HepG2 (cell line): ENCODE measurements at regions not wholly inside any gene's neighbourhood (a gene's known extent, or its start where the extent isn't known, plus 50 kb on each side); places are given as distances from the start of the nearest gene placed in this dataset.

Source experiments
- ATAC-seq: fragments of 200-7000 bp; cut with Tn5 transposase; 3 replicates; pipeline ENCODE4 v1.9.1; 2020; ENCODE audit warnings: mild to moderate bottlenecking, moderate library complexity
- BruUV-seq: library from RNA; stranded (reverse); fragments of 400-500 nt; replicated peaks from 2 replicates; lab custom pipeline; 2021; lab: Mats Ljungman, UMichigan
- CTCF ChIA-PET: fragments of 300-600 bp; formaldehyde crosslinking; extraction: SDS; loops from one replicate; lab custom pipeline; 2021; ENCODE audit warnings: low total read pairs, inconsistent platforms, low intra/inter-chr PET ratio; lab: Yijun Ruan, JAX
- POLR2A ChIA-PET: fragments of 350-600 bp; sonication (Branson Sonifier 250); formaldehyde crosslinking; loops from one replicate; lab custom pipeline; 2020; ENCODE audit warnings: antibody characterized with exemption, inconsistent platforms; lab: Yijun Ruan, JAX
- DNase-seq: peaks from one replicate; pipeline ENCODE4 v3.0.0-alpha.2; 2015; ENCODE audit warnings: low spot score
- FAIRE-seq: peaks from 3 replicates; lab custom pipeline; 2011; peaks lifted over from hg19 to GRCh38; lab: Jason Lieb, UNC
- H2AFZ ChIP-seq: one replicate; pipeline ENCODE4 v1.6.1; 2011; ENCODE audit warnings: low read length, inconsistent platforms
- H3K27ac ChIP-seq: fragments of 300-600 bp; 3 replicates; pipeline ENCODE4 v1.8.0; 2011; ENCODE audit warnings: mixed run types, mild to moderate bottlenecking, mixed read lengths, low read length, inconsistent platforms; ENCODE audit not compliant: insufficient read depth; ENCODE audit errors: extremely low read length
- H3K27me3 ChIP-seq, 2 experiments: fragments of 200-600 bp in 1 of 2; 2 replicates in 1 of 2; 3 replicates in 1 of 2; pipeline versions ENCODE4 v1.6.0 to v1.8.0; 2011; ENCODE audit warnings: low read length in 2 of 2, mild to moderate bottlenecking in 2 of 2, moderate library complexity in 2 of 2, inconsistent platforms in 1 of 2; ENCODE audit not compliant: insufficient read depth in 2 of 2, control insufficient read depth in 1 of 2
- H3K36me3 ChIP-seq, 2 experiments: fragments of 200-600 bp in 1 of 2; replicated peaks in 1 of 2; 2 replicates in 1 of 2; 3 replicates in 1 of 2; pipeline versions ENCODE4 v1.5.1 to v1.8.0; 2011; ENCODE audit warnings: low read length in 2 of 2, inconsistent platforms in 1 of 2; ENCODE audit not compliant: insufficient read depth in 2 of 2, control insufficient read depth in 1 of 2
- H3K4me1 ChIP-seq: 2 replicates; pipeline ENCODE4 v1.5.1; 2012; ENCODE audit warnings: low read length, inconsistent platforms; ENCODE audit not compliant: insufficient read depth
- H3K4me2 ChIP-seq: 2 replicates; pipeline ENCODE4 v1.6.0; 2011; ENCODE audit warnings: low read depth, low read length, inconsistent platforms
- H3K4me3 ChIP-seq, 3 experiments: fragments of 200-600 bp in 1 of 3; sonication (generic), shearing (Covaris generic) in 1 of 3; replicated peaks in 1 of 3; 2 replicates each; pipeline ENCODE4 v1.5.1; 2011 to 2016; ENCODE audit warnings: low read length in 3 of 3, inconsistent platforms in 2 of 3, low read depth in 2 of 3, mild to moderate bottlenecking in 2 of 3, control low read depth in 1 of 3, mixed read lengths in 1 of 3; ENCODE audit not compliant: insufficient read depth in 1 of 3
- H3K79me2 ChIP-seq: one replicate; pipeline ENCODE4 v1.6.1; 2011; ENCODE audit warnings: low read length, inconsistent platforms; ENCODE audit not compliant: insufficient read depth
- H3K9ac ChIP-seq: 2 replicates; pipeline ENCODE4 v1.6.0; 2011; ENCODE audit warnings: mild to moderate bottlenecking, low read depth, low read length, inconsistent platforms; ENCODE audit not compliant: insufficient read depth
- H3K9me3 ChIP-seq: 2 replicates; pipeline ENCODE4 v1.5.1; 2012; ENCODE audit warnings: mild to moderate bottlenecking, low read length
- H4K20me1 ChIP-seq: 2 replicates; pipeline ENCODE4 v1.6.0; 2011; ENCODE audit warnings: inconsistent platforms, mild to moderate bottlenecking, low read length, moderate library complexity; ENCODE audit not compliant: insufficient read depth
- RFXAP ChIP-seq: sonication (generic); formaldehyde crosslinking; IDR thresholded peaks from 2 replicates; pipeline ENCODE4 v1.4.0; 2020; ENCODE audit warnings: missing genetic modification reagents, borderline replicate concordance
- SP2 ChIP-seq: sonication (generic); formaldehyde crosslinking; IDR thresholded peaks from 2 replicates; pipeline ENCODE4 v1.5.1; 2020; ENCODE audit warnings: mild to moderate bottlenecking, missing genetic modification reagents
- TEAD3 ChIP-seq: optimal IDR thresholded peaks from 2 replicates; pipeline ENCODE3; 2016; ENCODE audit warnings: borderline replicate concordance
- ZMYM3 ChIP-seq: sonication (generic); formaldehyde crosslinking; IDR thresholded peaks from 2 replicates; pipeline ENCODE4 v1.5.1; 2020; ENCODE audit warnings: mild to moderate bottlenecking, missing genetic modification reagents
- ZNF549 ChIP-seq: sonication (generic); formaldehyde crosslinking; IDR thresholded peaks from 2 replicates; pipeline ENCODE4 v1.5.0; 2020; ENCODE audit warnings: missing genetic modification reagents
- ZNF569 ChIP-seq: sonication (generic); formaldehyde crosslinking; IDR thresholded peaks from 2 replicates; pipeline ENCODE4 v1.5.0; 2020; ENCODE audit warnings: mild to moderate bottlenecking, missing genetic modification reagents, moderate library complexity, borderline replicate concordance
- WGBS: methylation state at CpG from one replicate; pipeline ENCODE4 v1.1.6; 2017; ENCODE audit warnings: low lambda C conversion rate; 5-methylcytosine and 5-hydroxymethylcytosine counted together
- in situ Hi-C: cut with HindIII; loops from 2 replicates; pipeline ENCODE4 v1.10.0; 2017; ENCODE audit warnings: low pct_unique_long_range_greater_than_20kb; ENCODE audit not compliant: extremely low pct_ligation_motif_present
- intact Hi-C: fragments of 100-400 bp; cut with micrococcal nuclease; formaldehyde crosslinking; loops from one replicate; pipeline ENCODE4 v1.10.0; 2022; ENCODE audit not compliant: unreplicated experiment
- TF ChIP-seq, protein P1 (sequence below): sonication (generic); formaldehyde crosslinking; IDR thresholded peaks from 2 replicates; pipeline ENCODE4 v1.4.0; 2020; ENCODE audit warnings: mild to moderate bottlenecking, low read depth, missing genetic modification reagents
- TF ChIP-seq, protein P2 (sequence below): sonication (generic); formaldehyde crosslinking; IDR thresholded peaks from 2 replicates; pipeline ENCODE4 v1.8.1; 2023; ENCODE audit warnings: mild to moderate bottlenecking, missing genetic modification reagents

DNA sequence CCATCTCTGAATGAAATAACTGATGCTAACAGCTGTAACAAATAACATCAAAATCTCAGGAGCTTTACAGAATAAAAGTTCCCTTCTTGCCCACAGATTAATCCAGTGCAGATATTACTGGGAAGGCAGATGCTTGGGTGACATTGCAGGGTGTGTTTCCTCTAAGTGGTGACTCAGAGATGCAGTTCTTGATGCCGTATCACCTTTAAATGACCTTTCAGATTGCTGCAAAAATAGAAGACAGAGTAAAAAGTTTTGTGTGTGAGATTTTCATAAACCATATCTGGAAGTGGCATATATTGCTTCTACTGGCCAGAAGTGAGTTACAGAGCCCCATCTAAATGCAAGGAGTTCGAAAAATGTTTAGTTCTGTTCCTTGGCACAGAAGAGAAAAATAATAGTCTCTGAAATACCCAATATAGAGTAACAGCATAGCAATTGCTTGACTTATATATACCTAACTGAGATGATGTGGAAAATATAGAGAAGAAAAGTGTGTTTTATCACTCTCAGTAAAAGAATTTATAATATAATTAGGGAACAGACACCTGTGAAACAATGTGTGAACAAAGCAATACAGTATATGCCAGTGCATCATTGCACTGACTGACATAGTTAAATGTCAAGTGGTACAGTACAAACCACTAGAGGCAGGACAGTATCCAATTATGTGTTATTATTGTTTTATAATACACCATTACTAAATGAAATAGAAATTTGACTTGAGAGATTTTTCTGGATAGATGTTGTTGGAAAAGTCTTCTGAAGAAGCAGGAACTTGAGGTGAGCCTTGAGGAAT is 430.7 kb upstream of the CBLB start:
- no peak overlapping the region for H3K4me2 ChIP-seq
- H2AFZ ChIP-seq: no peak overlapping the region
- 0% methylated on average over 2 of the region's 2 CpGs for WGBS
- FAIRE-seq: no peak
- no peaks in the 10 kb centered on the region for H3K36me3 ChIP-seq
- no peak overlapping the region for H3K4me3 ChIP-seq
- no peaks in the 10 kb centered on the region for H3K9me3 ChIP-seq
- TF ChIP-seq RFXAP (CRISPR knock-in tag) (no peak), ZNF549 (CRISPR knock-in tag) (no peak), ZMYM3 (no peak), SP2 (CRISPR knock-in tag) (no peak), TEAD3 (CRISPR knock-in tag) (no peak), ZNF569 (CRISPR knock-in tag) (no peak)
- TF ChIP-seq, protein P1, sequence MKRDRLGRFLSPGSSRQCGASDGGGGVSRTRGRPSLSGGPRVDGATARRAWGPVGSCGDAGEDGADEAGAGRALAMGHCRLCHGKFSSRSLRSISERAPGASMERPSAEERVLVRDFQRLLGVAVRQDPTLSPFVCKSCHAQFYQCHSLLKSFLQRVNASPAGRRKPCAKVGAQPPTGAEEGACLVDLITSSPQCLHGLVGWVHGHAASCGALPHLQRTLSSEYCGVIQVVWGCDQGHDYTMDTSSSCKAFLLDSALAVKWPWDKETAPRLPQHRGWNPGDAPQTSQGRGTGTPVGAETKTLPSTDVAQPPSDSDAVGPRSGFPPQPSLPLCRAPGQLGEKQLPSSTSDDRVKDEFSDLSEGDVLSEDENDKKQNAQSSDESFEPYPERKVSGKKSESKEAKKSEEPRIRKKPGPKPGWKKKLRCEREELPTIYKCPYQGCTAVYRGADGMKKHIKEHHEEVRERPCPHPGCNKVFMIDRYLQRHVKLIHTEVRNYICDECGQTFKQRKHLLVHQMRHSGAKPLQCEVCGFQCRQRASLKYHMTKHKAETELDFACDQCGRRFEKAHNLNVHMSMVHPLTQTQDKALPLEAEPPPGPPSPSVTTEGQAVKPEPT (CRISPR knock-in tag): no peak
- TF ChIP-seq, protein P2, sequence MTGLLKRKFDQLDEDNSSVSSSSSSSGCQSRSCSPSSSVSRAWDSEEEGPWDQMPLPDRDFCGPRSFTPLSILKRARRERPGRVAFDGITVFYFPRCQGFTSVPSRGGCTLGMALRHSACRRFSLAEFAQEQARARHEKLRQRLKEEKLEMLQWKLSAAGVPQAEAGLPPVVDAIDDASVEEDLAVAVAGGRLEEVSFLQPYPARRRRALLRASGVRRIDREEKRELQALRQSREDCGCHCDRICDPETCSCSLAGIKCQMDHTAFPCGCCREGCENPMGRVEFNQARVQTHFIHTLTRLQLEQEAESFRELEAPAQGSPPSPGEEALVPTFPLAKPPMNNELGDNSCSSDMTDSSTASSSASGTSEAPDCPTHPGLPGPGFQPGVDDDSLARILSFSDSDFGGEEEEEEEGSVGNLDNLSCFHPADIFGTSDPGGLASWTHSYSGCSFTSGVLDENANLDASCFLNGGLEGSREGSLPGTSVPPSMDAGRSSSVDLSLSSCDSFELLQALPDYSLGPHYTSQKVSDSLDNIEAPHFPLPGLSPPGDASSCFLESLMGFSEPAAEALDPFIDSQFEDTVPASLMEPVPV (CRISPR knock-in tag): no peak
- H3K9ac ChIP-seq: no peak overlapping the region
- no peaks in the 10 kb centered on the region for H3K79me2 ChIP-seq
- no peaks in the 10 kb centered on the region for H3K4me1 ChIP-seq
- H4K20me1 ChIP-seq: no peaks in the 10 kb centered on the region
- no TSS peak for BruUV-seq
- H3K27ac ChIP-seq: no peak overlapping the region
- ChIA-PET POLR2A (no interaction called here), CTCF (no interaction called here)
- ATAC-seq: no peak
- in situ Hi-C loops: no loop called here
- no peak for DNase-seq
- H3K27me3 ChIP-seq: no peaks in the 10 kb centered on the region
- intact Hi-C loops: no loop called here
